Glutamatergic neuron (in vitro differentiated cells): ENCODE measurements at regions not wholly inside any gene's neighbourhood (a gene's known extent, or its start where the extent isn't known, plus 50 kb on each side); places are given as distances from the start of the nearest gene placed in this dataset.
"Not testable (repeated sequence)": the region's sequence is repeated elsewhere in the genome, so short reads cannot be mapped to it uniquely, and the experiment has no call there.

ENCODE experiments used
- DNase-seq: peaks from one replicate; pipeline ENCODE4 v3.0.0; 2022
- H3K27ac Mint-ChIP-seq: one replicate; pipeline ENCODE4 v1.8.0; 2020; ENCODE audit warnings: mild to moderate bottlenecking, mixed read lengths, inconsistent platforms; ENCODE audit not compliant: unreplicated experiment
- H3K27me3 Mint-ChIP-seq: one replicate; pipeline ENCODE4 v1.8.0; 2020; ENCODE audit warnings: mild to moderate bottlenecking, moderate library complexity, mixed read lengths, inconsistent platforms; ENCODE audit not compliant: unreplicated experiment
- H3K36me3 Mint-ChIP-seq: one replicate; pipeline ENCODE4 v1.8.0; 2020; ENCODE audit warnings: mild to moderate bottlenecking, mixed read lengths, inconsistent platforms; ENCODE audit not compliant: unreplicated experiment
- H3K4me1 Mint-ChIP-seq: one replicate; pipeline ENCODE4 v1.8.0; 2020; ENCODE audit warnings: mild to moderate bottlenecking, low read depth, mixed read lengths, inconsistent platforms; ENCODE audit not compliant: unreplicated experiment
- H3K4me3 Mint-ChIP-seq: one replicate; pipeline ENCODE4 v1.8.0; 2020; ENCODE audit warnings: mild to moderate bottlenecking, mixed read lengths, inconsistent platforms; ENCODE audit not compliant: unreplicated experiment
- H3K9me3 Mint-ChIP-seq: one replicate; pipeline ENCODE4 v1.8.0; 2020; ENCODE audit warnings: mild to moderate bottlenecking, moderate library complexity, mixed read lengths, inconsistent platforms; ENCODE audit not compliant: unreplicated experiment
- TF ChIP-seq, protein P1 (sequence below): fragments of 200-600 bp; sonication (generic); IDR thresholded peaks from one replicate; pipeline ENCODE4 v1.5.0; 2021; ENCODE audit not compliant: partially characterized antibody, unreplicated experiment

DNA sequence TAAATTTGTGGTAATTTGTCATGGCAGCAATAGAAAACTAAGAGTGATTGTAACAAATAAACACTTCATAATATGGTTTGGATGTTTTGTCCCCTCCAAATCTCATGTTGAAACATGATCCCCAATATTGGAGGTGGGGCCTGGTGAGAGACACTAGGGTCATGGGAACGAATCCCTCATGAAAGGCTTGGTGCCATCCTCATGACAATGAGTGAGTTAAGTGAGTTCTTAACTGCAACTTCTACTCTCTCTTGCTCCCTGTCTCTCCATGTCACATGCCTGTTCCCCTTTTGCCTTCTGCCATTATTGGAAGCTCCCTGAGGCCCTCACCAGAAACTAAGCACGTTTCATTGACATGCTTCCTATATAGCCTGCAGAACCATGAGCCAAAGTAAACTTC is 1233.2 kb downstream of the OLFM4 start:
- DNase-seq: no peak
- H3K27me3 Mint-ChIP-seq: no peaks in the 10 kb centered on the region
- TF ChIP-seq, protein P1, sequence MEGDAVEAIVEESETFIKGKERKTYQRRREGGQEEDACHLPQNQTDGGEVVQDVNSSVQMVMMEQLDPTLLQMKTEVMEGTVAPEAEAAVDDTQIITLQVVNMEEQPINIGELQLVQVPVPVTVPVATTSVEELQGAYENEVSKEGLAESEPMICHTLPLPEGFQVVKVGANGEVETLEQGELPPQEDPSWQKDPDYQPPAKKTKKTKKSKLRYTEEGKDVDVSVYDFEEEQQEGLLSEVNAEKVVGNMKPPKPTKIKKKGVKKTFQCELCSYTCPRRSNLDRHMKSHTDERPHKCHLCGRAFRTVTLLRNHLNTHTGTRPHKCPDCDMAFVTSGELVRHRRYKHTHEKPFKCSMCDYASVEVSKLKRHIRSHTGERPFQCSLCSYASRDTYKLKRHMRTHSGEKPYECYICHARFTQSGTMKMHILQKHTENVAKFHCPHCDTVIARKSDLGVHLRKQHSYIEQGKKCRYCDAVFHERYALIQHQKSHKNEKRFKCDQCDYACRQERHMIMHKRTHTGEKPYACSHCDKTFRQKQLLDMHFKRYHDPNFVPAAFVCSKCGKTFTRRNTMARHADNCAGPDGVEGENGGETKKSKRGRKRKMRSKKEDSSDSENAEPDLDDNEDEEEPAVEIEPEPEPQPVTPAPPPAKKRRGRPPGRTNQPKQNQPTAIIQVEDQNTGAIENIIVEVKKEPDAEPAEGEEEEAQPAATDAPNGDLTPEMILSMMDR: no peak
- H3K36me3 Mint-ChIP-seq: no peaks in the 10 kb centered on the region
- H3K27ac Mint-ChIP-seq: no peak overlapping the region
- H3K4me1 Mint-ChIP-seq: no peaks in the 10 kb centered on the region
- no peak overlapping the region for H3K4me3 Mint-ChIP-seq
- H3K9me3 Mint-ChIP-seq: no peaks in the 10 kb centered on the region

DNA sequence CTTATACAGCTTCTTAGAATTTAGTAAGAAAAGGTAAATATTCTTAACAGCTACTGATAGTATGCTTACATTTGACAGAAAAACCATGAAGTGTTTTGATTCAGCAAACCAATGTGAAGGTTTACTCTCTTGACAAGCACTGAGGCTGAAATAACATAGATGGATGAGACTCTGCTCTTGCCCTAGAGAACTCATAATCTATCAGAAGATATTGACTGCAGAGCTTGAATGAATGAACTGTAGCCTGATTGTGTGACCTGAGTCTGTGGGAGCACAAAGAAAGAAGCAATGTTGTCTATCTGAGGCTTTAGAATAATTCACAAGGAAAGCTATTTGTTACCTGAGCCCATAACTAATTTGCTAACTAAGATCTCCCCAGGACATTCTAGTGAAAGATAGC is 1235.3 kb downstream of the OLFM4 start:
- Mint-ChIP-seq H3K27me3 (no peaks in the 10 kb centered on the region), H3K4me3 (no peak overlapping the region), H3K27ac (no peak overlapping the region), H3K36me3 (no peaks in the 10 kb centered on the region), H3K4me1 (peaks cover 1% of the 10 kb centered on the region), H3K9me3 (no peaks in the 10 kb centered on the region)
- no peak for DNase-seq
- TF ChIP-seq, protein P1: no peak

DNA sequence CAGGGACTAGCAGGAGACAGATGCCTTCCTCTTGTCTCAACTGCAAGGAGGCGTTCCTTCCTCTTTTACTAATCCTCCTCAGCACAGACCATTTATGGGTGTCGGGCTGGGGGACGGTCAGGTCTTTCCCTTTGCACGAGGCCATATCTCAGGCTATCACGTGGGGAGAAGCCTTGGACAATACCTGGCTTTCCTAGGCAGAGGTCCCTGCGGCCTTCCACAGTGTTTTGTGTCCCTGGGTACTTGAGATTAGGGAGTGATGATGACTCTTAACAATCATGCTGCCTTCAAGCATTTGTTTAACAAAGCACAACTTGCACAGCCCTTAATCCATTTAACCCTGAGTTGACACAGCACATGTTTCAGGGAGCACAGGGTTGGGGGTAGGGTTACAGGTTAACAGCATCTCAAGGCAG is 1238.6 kb downstream of the OLFM4 start:
- H3K4me3 Mint-ChIP-seq, H3K9me3 Mint-ChIP-seq, H3K27ac Mint-ChIP-seq, DNase-seq, H3K36me3 Mint-ChIP-seq, H3K27me3 Mint-ChIP-seq, H3K4me1 Mint-ChIP-seq: not testable (repeated sequence)

DNA sequence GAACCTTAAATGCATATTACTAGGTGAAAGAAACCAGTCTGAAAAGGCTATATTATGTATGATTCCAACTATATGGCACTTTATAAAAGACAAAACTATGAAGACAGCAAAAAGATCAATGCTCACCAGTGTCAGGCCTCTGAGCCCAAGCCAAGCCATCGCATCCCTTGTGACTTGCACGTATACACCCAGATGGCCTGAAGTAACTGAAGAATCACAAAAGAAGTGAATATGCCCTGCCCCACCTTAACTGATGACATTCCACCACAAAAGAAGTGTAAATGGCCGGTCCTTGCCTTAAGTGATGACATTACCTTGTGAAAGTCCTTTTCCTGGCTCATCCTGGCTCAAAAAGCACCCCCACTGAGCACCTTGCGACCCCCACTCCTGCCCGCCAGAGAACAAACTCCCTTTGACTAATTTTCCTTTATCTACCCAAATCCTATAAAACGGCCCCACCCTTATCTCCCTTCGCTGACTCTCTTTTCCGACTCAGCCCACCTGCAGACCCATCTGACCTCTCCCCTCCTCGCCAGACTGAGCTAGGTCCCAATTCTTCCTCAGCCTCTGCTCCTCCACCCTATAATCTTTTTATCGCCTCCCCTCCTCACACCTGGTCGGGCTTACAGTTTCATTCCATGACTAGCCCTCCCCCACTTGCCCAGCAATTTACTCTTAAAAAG is 1239.5 kb downstream of the OLFM4 start:
- DNase-seq, H3K27me3 Mint-ChIP-seq, H3K4me3 Mint-ChIP-seq, H3K36me3 Mint-ChIP-seq, H3K9me3 Mint-ChIP-seq, H3K27ac Mint-ChIP-seq, H3K4me1 Mint-ChIP-seq: not testable (repeated sequence)

DNA sequence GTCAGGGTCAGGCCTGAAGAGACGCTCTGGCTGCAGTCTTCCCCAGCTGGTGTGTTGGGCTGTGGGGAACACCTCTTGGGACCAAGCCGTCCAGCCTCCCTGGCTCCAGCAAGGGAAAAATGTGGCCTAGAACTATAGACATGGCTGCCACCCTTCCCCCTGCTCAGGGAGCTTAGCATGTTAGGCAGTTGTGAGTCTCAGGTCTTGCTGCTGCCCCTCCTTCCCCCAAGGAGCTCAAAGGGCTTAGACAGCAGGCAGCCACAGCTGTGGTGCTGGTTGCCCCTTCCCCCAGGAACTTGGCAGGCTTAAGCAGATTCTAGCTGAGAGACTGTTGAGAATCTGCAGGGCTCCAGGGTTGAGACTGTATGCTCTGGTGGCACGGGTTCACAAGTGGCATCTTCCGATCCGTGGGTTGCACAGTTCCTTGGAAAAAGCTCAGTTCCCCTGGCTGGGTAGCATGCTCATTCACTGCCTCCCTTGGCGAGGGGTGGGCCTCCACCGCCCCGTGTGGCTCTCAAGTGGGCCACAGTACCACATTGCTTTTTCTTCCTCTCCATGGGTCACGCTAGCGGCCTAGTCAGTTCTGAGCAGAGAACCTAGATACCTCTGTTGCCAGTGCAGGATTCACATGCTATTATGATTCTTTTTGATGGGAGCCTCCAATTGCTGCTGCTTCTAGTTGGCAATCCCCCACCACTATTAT is 1258.6 kb downstream of the OLFM4 start:
- H3K9me3 Mint-ChIP-seq: peaks cover 5% of the 10 kb centered on the region
- DNase-seq: no peak
- H3K4me1 Mint-ChIP-seq: no peaks in the 10 kb centered on the region
- H3K27me3 Mint-ChIP-seq: no peaks in the 10 kb centered on the region
- peaks cover 12% of the 10 kb centered on the region for H3K36me3 Mint-ChIP-seq
- H3K4me3 Mint-ChIP-seq: no peak overlapping the region
- H3K27ac Mint-ChIP-seq: no peak overlapping the region
- TF ChIP-seq, protein P1: no peak

DNA sequence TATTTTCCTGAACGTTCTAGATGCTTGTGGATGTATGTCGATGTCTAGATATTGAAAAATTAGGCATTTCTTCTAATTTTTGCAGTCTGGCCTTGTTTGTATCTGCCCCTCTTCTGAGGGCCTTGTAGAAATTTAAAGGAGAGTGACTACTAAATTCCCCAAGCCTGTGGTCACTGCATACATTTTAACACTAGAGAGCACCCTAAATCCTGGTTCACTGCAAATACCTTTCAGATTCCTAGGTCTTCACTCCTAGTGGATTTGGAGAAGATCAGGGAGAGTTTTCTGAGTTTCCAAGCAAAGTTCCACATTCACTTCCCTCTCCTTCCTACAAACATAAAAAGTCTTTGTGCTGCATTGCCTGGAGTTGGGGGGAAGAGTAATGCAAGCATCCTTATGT is 1272.5 kb downstream of the OLFM4 start:
- DNase-seq: no peak
- Mint-ChIP-seq H3K36me3 (peaks cover 5% of the 10 kb centered on the region), H3K4me1 (peaks cover under 1% of the 10 kb centered on the region), H3K9me3 (peaks cover 2% of the 10 kb centered on the region), H3K27ac (no peak overlapping the region), H3K27me3 (peaks cover 6% of the 10 kb centered on the region), H3K4me3 (no peak overlapping the region)
- TF ChIP-seq, protein P1: no peak
